Activated CD4-positive, alpha-beta T cell treated with anti-CD3 and anti-CD28 coated beads, Interleukin-2, amount 10 ng/mL, durations not matched to agents 7 days and 5 days (primary cell): ENCODE measurements at regions not wholly inside any gene's neighbourhood (a gene's known extent, or its start where the extent isn't known, plus 50 kb on each side); places are given as distances from the start of the nearest gene placed in this dataset.
"Not testable (repeated sequence)": the region's sequence is repeated elsewhere in the genome, so short reads cannot be mapped to it uniquely, and the experiment has no call there.

Source experiments
- CTCF ChIA-PET: fragments of 350-600 bp; sonication (Branson Sonifier 250); formaldehyde crosslinking; loops from one replicate; lab custom pipeline; 2021; ENCODE audit warnings: antibody characterized with exemption; lab: Charles Lee
- POLR2A ChIA-PET: fragments of 350-600 bp; sonication (Branson Sonifier 250); formaldehyde crosslinking; loops from one replicate; lab custom pipeline; 2021; ENCODE audit warnings: antibody characterized with exemption; lab: Charles Lee
- DNase-seq: peaks from one replicate; pipeline ENCODE4 v3.0.0-alpha.2; 2020
- H3K27ac Mint-ChIP-seq: one replicate; pipeline ENCODE4 v1.8.0; 2021; ENCODE audit warnings: mild to moderate bottlenecking, moderate library complexity, mixed read lengths
- H3K27me3 Mint-ChIP-seq: one replicate; pipeline ENCODE4 v1.8.0; 2021; ENCODE audit warnings: mixed read lengths
- H3K36me3 Mint-ChIP-seq: one replicate; pipeline ENCODE4 v1.8.0; 2021; ENCODE audit warnings: low read depth, mixed read lengths
- H3K4me1 Mint-ChIP-seq: one replicate; pipeline ENCODE4 v1.8.0; 2021; ENCODE audit warnings: mixed read lengths
- H3K4me3 Mint-ChIP-seq: one replicate; pipeline ENCODE4 v1.8.0; 2021; ENCODE audit warnings: mild to moderate bottlenecking, moderate library complexity, mixed read lengths
- H3K9me3 Mint-ChIP-seq: one replicate; pipeline ENCODE4 v1.8.0; 2021; ENCODE audit warnings: mixed read lengths

GRCh38 chr18:9009703-9010488, 92.6 kb upstream of the NDUFV2 start:
- H3K4me1 Mint-ChIP-seq: no peaks in the 10 kb centered on the region
- H3K27me3 Mint-ChIP-seq: peaks cover 6% of the 10 kb centered on the region
- peaks cover 3% of the 10 kb centered on the region for H3K9me3 Mint-ChIP-seq
- ChIA-PET POLR2A (no interaction called here), CTCF (interaction anchor here (0.6 to 1.3 kb wide), 3 partner anchors 11 to 38 kb away, joined by 3 read pairs; no protein-coding TSS in a partner anchor)
- H3K36me3 Mint-ChIP-seq: no peaks in the 10 kb centered on the region
- no peak overlapping the region for H3K27ac Mint-ChIP-seq
- no peak overlapping the region for H3K4me3 Mint-ChIP-seq
- DNase-seq: no peak

GRCh38 chr18:9011431-9011830, 91.1 kb upstream of the NDUFV2 start:
- Mint-ChIP-seq H3K4me3 (no peak overlapping the region), H3K36me3 (no peaks in the 10 kb centered on the region), H3K4me1 (no peaks in the 10 kb centered on the region), H3K27ac (no peak overlapping the region), H3K9me3 (peaks cover 3% of the 10 kb centered on the region), H3K27me3 (peaks cover 6% of the 10 kb centered on the region)
- ChIA-PET CTCF (no interaction called here), POLR2A (no interaction called here)
- DNase-seq: no peak

GRCh38 chr18:9013926-9014373, 88.5 kb upstream of the NDUFV2 start:
- Mint-ChIP-seq H3K9me3 (no peaks in the 10 kb centered on the region), H3K36me3 (no peaks in the 10 kb centered on the region), H3K27ac (no peak overlapping the region), H3K27me3 (peaks cover 4% of the 10 kb centered on the region), H3K4me1 (peaks cover 13% of the 10 kb centered on the region), H3K4me3 (no peak overlapping the region)
- ChIA-PET POLR2A (no interaction called here), CTCF (no interaction called here)
- no peak for DNase-seq

GRCh38 chr18:9015689-9016088, 86.8 kb upstream of the NDUFV2 start:
- peaks cover 13% of the 10 kb centered on the region for H3K4me1 Mint-ChIP-seq
- no peak overlapping the region for H3K4me3 Mint-ChIP-seq
- no peaks in the 10 kb centered on the region for H3K9me3 Mint-ChIP-seq
- no peak for DNase-seq
- CTCF ChIA-PET: interaction anchor here (0.6 to 0.7 kb wide), 2 partner anchors 15 to 198 kb away, joined by 3 to 4 read pairs; no protein-coding TSS in a partner anchor
- no peak overlapping the region for H3K27ac Mint-ChIP-seq
- no peaks in the 10 kb centered on the region for H3K36me3 Mint-ChIP-seq
- H3K27me3 Mint-ChIP-seq: peaks cover 4% of the 10 kb centered on the region
- POLR2A ChIA-PET: no interaction called here

GRCh38 chr18:9016633-9017166, 85.8 kb upstream of the NDUFV2 start:
- no peak for DNase-seq
- Mint-ChIP-seq H3K4me3 (no peak overlapping the region), H3K9me3 (no peaks in the 10 kb centered on the region), H3K27me3 (peaks cover under 1% of the 10 kb centered on the region), H3K27ac (peak overlapping the region; percentile 16), H3K4me1 (peaks cover 13% of the 10 kb centered on the region), H3K36me3 (no peaks in the 10 kb centered on the region)
- ChIA-PET POLR2A (no interaction called here), CTCF (interaction anchor here (0.7 to 1.7 kb wide), 3 partner anchors 14 to 56 kb away, joined by 3 to 5 read pairs (median 4); no protein-coding TSS in a partner anchor)

GRCh38 chr18:9017167-9017904, 85.2 kb upstream of the NDUFV2 start:
- H3K9me3 Mint-ChIP-seq: no peaks in the 10 kb centered on the region
- CTCF ChIA-PET: interaction anchor here (0.9 to 1.7 kb wide), 3 partner anchors 13 to 321 kb away, joined by 3 to 5 read pairs (median 4); no protein-coding TSS in a partner anchor
- no peaks in the 10 kb centered on the region for H3K27me3 Mint-ChIP-seq

GRCh38 chr18:9017905-9018227, 84.6 kb upstream of the NDUFV2 start:
- DNase-seq: no peak
- no peak overlapping the region for H3K4me3 Mint-ChIP-seq
- H3K9me3 Mint-ChIP-seq: no peaks in the 10 kb centered on the region
- H3K27ac Mint-ChIP-seq: no peak overlapping the region
- CTCF ChIA-PET: interaction anchor here (0.9 to 1.7 kb wide), 3 partner anchors 12 to 322 kb away, joined by 3 to 5 read pairs (median 4); no protein-coding TSS in a partner anchor
- H3K27me3 Mint-ChIP-seq: no peaks in the 10 kb centered on the region
- no peaks in the 10 kb centered on the region for H3K36me3 Mint-ChIP-seq
- POLR2A ChIA-PET: no interaction called here
- peaks cover 13% of the 10 kb centered on the region for H3K4me1 Mint-ChIP-seq

More at GRCh38 chr18:9017167-9017904, 85.2 kb upstream of the NDUFV2 start:
- peak overlapping the region; percentile 16 for H3K27ac Mint-ChIP-seq
- H3K4me3 Mint-ChIP-seq: peak overlapping the region; percentile 51
- DNase-seq: peak; percentile 52
- POLR2A ChIA-PET: no interaction called here
- H3K4me1 Mint-ChIP-seq: peaks cover 13% of the 10 kb centered on the region
- H3K36me3 Mint-ChIP-seq: no peaks in the 10 kb centered on the region

GRCh38 chr18:9019135-9019534, 83.4 kb upstream of the NDUFV2 start:
- POLR2A ChIA-PET: no interaction called here
- Mint-ChIP-seq H3K36me3 (no peaks in the 10 kb centered on the region), H3K9me3 (no peaks in the 10 kb centered on the region), H3K4me3 (no peak overlapping the region), H3K4me1 (peaks cover 13% of the 10 kb centered on the region), H3K27me3 (no peaks in the 10 kb centered on the region), H3K27ac (no peak overlapping the region)
- CTCF ChIA-PET: interaction anchor here (0.7 kb wide), 1 partner anchor 108 kb away, joined by 3 read pairs; no protein-coding TSS in a partner anchor
- DNase-seq: no peak

GRCh38 chr18:9020221-9020620, 82.3 kb upstream of the NDUFV2 start:
- Mint-ChIP-seq H3K27ac (no peak overlapping the region), H3K4me3 (no peak overlapping the region)
- CTCF ChIA-PET: no interaction called here

GRCh38 chr18:9021458-9021857, 81.0 kb upstream of the NDUFV2 start:
- no peak overlapping the region for H3K4me3 Mint-ChIP-seq
- ChIA-PET POLR2A (no interaction called here), CTCF (no interaction called here)
- no peak for DNase-seq
- no peak overlapping the region for H3K27ac Mint-ChIP-seq
- no peaks in the 10 kb centered on the region for H3K9me3 Mint-ChIP-seq
- H3K4me1 Mint-ChIP-seq: peaks cover 13% of the 10 kb centered on the region
- no peaks in the 10 kb centered on the region for H3K36me3 Mint-ChIP-seq
- H3K27me3 Mint-ChIP-seq: peaks cover 11% of the 10 kb centered on the region

More at GRCh38 chr18:9020221-9020620, 82.3 kb upstream of the NDUFV2 start:
- H3K36me3 Mint-ChIP-seq: no peaks in the 10 kb centered on the region
- POLR2A ChIA-PET: interaction anchor here (0.6 kb wide), 1 partner anchor 81 kb away, joined by 4 read pairs; no protein-coding TSS in a partner anchor
- H3K4me1 Mint-ChIP-seq: peaks cover 13% of the 10 kb centered on the region
- H3K9me3 Mint-ChIP-seq: no peaks in the 10 kb centered on the region
- DNase-seq: no peak
- H3K27me3 Mint-ChIP-seq: peaks cover 3% of the 10 kb centered on the region

- ChIA-PET POLR2A (no interaction called here), CTCF (interaction anchor here (0.6 kb wide), 1 partner anchor 44 kb away, joined by 3 read pairs; no protein-coding TSS in a partner anchor)
- Mint-ChIP-seq H3K36me3 (no peaks in the 10 kb centered on the region), H3K27me3 (peaks cover 17% of the 10 kb centered on the region), H3K9me3 (no peaks in the 10 kb centered on the region), H3K4me1 (peaks cover 5% of the 10 kb centered on the region), H3K4me3 (no peak overlapping the region), H3K27ac (peak overlapping the region; percentile 9)
- no peak for DNase-seq
Measured at GRCh38 chr18:9022397-9023155, 79.9 kb upstream of the NDUFV2 start.

GRCh38 chr18:9024031-9024646, 78.4 kb upstream of the NDUFV2 start:
- peaks cover 17% of the 10 kb centered on the region for H3K27me3 Mint-ChIP-seq
- H3K9me3 Mint-ChIP-seq, DNase-seq, CTCF ChIA-PET, H3K27ac Mint-ChIP-seq, H3K4me1 Mint-ChIP-seq, POLR2A ChIA-PET, H3K36me3 Mint-ChIP-seq, H3K4me3 Mint-ChIP-seq: not testable (repeated sequence)
